GM19438 (cell line): ENCODE measurements at regions not wholly inside any gene's neighbourhood (a gene's known extent, or its start where the extent isn't known, plus 50 kb on each side); places are given as distances from the start of the nearest gene placed in this dataset.
A peak's percentile ranks its signal among the peaks of the same experiment; 100 is the strongest.

ENCODE experiments used
- ATAC-seq: cut with Tn5 transposase; IDR thresholded peaks from one replicate; pipeline ENCODE4 v1.9.1; 2021; ENCODE audit warnings: low read depth; ENCODE audit not compliant: unreplicated experiment

DNA sequence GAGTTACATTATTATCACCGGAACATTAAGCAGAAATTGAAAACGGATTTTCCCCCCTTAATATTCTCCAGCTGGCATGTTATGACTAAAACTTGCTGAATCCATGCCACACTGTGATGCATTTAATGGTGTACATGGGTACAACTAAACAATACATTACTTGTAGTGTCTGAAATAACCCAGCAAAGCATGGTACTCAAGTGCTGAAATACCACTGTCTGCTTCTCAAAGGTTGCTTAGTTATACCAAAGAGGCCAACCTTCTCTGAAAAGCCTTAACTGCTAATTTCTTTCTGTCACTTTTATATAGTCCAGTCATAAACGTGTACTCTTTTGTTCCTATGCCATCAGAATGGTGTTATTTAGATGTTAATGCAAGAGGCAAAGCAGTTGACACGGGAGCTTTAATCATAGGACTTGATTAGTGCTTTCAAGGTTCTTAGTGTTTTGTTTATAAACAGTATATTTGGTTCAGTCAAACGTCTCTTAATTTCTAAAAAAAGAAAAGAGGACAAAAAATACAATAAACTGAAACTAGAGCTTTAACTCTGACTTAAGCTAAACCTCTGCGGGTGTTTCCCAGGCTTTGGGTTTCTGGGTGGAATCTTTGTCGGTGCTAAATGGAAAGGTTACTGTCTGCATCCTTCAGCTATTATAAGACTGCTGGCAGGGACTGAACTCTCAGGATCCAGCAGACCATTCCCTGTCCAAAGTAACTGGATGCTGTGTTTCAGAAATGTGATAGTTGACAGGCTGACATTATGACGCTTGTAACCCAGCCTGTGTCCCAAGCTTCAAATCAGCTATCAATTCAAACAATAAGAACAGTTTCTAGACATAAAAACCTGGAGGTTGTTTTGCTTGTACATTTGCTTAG, 202.6 kb downstream of the PPP1R3A start:
- ATAC-seq = no peak

DNA sequence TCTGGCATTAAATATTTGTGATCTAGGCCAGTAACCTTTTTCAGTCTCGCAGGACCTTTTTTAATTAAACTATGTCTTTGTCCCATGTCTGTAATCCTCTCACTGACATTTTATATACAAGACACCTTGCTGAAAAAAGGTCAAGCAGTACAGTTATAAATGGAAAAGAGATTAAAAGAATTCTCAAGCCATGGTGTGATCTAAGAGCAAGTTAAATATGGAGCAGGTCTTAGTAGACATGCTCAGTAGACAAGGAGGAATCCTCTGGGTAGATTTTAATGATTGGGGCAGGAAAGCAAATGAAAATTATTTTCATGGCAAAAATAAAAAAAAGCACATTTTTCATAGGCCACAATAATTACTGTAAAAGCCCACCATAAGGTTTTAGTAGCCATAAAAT, 203.5 kb downstream of the PPP1R3A start:
- ATAC-seq = no peak

DNA sequence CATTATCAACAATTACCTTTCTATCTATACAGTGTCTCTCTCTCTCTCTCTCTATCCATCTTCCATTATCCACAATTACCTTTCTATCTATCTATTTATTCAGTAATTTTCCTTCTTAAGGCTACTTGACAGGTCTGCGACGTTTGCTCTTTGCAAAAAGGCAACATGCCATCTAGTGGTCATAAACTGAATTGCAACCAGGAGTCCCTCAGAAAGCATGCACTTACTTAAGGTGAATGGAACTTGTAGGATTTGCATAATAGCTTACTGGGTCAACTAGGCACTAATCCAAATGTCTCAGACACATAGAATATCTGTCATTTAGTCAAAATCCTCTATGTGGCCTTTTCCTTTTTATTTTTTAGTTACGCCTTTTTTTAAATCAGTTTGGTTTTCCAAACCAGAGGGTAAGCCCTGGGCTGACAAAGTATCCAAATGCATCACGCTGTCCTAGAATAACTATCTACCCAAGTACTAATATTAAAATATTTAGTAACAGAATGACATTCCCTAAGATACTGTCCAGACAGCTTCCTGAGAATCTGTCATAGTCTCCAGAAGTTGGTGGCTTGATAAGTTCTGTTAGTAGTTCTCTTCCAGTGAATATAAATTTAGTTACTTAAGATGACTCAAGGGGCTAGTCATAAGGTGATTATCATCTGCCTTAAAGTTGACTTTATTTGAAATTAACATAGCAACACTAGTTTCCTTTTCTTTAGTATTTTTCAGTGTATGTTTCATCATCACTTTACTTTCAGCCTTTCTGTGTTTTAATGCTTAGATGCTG, 208.3 kb downstream of the PPP1R3A start:
- peak; percentile 99 for ATAC-seq

DNA sequence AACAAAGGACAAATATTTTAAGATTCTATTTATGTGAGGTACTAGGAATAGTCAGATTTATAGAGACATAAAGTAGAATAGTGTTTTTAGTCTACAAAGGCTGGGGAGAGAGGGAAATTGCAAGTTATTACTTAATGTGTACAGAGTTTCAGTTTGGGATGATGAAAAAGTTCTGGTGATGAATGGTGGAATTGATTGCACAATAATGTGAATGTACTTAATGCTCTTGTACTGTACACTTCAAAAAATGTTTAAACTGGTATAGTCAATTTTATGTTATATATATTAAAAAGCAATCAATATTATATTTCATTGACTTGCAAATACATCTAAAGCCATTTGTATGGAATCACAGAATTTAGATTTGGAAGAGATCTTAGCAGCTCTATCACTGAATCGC, 213.4 kb downstream of the PPP1R3A start:
- ATAC-seq = no peak

DNA sequence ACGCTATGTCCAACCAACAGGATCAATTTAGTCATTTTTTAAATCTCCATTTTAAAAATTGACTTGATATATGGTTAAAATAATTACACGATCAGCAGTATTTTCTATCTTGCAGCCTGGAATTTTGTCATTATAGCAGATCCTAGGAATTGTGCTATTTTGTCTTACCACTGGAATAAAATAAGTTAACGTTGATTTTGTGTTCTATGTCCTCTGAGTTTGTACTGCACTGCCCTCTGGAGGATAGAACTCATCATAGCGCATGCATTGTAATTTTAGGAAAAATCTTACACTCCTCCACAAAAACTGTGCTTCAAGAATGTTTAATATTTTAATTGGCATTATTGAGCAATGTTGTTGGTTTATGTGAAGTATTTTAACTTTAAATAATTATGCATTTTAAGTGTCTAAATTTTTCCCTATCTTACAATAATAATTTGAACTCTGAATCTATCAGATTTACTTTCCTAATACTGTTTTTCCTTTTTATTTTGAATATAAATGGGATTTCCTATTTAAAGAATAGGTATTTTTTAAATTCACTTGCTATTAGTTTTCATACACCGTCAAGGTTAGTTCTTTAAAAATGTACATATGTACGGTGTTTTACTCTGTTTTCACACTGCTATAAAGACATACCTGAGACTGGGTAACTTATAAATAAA, 220.1 kb downstream of the PPP1R3A start:
- ATAC-seq = no peak

DNA sequence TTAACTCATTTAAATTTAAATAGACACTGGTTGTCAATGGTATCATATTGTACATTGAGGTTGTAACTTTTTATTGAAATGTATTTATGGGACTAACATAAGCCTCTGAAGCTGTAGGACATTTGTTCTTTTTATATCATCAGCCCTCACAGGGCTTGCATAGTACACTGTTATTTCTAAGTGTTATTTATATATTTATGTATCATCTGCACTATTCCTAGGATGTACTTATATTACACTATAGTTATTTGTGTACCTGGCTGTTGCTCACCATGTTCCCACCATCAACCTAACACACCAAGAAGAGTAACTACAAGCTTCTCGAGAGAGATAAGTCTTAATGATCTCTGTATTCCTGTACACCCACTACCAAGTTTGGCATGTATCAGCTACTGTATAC, 224.7 kb downstream of the PPP1R3A start:
- ATAC-seq = no peak

DNA sequence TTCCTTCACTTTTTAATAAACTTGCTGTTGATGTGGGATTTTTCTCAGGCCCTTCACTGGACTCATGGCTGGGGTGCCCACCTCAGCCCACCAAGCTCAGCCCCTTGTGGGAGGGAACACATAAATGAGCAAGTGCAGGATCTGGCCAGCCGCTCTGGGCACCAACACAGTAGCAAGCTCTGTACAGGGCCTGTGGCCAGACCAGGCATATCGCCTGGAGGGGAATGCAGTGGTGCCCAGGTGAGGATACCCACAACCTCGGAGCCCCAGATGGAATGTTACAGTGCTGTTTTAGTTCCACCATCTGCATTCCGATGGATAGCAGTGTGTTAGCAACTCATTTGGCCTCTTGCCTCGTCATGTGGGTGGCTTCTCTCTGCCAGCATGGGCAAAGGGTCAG, 234.6 kb downstream of the PPP1R3A start:
- no peak for ATAC-seq

DNA sequence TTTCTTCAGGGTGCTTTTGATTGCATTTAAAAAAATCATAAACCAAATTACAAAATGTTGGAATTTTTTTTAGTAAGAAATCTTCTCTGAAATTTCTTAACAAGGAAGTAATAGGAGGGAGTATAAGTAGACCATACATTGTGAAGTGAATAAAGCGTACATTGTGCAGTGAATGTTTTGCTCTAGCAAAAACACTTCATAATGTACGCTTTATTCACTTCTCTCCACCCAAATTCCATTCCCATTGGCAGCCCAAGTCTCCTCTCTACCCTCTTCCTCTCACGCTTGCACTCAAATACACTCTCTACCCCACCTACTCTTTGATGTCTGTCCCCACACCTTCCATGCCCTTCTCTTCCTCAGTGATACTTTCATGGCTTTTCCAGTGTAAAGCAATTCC, 241.0 kb downstream of the PPP1R3A start:
- ATAC-seq = no peak

DNA sequence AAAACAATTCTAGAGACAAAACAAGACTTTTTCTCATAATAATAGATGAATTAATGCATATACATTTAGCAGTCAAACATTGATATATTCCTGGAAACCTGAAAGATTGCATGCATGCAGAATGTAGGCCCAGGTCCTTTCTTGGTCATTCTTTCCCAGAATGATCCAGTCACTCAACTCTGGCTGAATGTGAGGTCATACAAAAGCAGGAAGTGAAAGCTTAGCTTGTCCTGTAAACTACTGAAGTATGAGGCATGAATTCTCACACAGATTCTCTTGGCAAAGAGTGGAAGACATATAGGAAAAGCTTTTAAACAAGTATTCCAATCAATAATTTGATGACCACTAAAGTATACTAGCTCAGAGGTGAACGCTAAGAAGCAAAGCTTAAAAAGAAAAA, 253.9 kb downstream of the PPP1R3A start:
- no peak for ATAC-seq

DNA sequence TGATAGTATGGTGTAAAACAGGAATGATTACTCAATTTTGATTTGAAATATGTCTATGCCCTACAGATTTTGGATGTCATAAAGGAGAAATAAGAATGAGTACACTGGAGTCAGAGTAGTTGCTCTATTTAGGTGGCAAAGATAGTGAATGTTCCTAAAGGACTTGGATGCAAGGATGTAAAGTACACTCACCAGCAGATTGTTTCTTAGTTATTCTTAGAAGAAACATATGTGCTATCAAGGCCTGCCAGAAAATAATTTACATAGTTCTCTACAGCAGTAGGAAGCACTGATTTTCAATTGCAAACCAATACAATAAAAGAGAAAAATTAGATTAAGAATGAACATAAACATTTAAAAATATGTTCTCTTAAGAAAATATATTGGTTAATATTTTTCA, 259.4 kb downstream of the PPP1R3A start:
- ATAC-seq = no peak

DNA sequence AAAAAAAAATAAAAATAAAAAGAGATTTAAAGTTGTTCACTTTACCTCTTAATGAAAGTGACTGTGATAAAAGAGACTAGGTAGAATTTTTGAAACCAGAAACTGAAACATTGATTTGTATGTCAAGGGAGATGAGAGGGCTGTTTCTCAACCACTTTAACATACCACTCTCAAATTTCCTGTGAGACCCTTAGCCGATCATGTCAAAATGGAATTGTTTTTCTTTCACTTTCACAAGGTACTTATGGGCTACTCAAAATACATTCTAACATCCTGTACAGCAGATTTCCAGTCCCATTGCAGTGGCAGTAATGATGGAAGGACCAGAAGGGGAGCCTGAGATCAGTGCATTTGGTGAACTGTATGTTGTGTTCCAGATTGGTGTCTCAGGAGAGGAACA, 261.2 kb downstream of the PPP1R3A start:
- peak; percentile 96 for ATAC-seq

DNA sequence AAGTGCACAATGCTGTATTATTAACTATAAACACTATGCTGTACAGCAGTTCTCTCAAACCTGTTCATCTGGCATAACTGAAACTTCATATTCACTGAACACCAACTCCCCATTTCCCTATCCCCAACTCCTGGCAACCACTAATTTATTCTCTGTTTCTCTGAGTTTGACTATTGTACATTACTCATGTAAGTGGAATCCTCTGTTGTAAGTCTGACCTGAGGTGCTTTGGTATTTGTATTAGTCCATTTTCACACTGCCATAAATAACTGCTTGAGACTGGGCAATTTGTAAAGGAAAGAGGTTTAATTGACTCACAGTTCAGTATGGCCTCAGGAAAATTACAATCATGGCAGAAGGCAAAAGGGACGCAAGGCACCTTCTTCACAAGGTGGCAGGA, 266.3 kb downstream of the PPP1R3A start:
- no peak for ATAC-seq

DNA sequence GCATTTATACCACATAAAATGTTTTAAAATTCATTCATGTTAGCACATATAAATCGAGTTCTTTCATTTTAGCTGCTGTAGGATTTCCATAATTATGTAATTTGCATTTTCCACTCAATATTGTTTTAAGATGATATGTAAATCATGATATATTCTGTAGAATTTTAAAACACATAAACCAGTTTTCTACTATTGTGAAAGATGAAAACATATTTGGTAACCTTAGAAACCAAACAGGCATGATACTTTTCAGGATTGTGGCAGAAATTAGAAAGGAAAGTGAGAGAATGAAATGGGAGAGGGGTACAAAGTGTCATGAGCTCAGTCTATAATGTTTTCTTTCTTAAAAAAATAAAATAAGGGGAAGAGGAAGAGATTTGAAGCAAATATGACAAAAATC, 269.3 kb downstream of the PPP1R3A start:
- ATAC-seq = no peak

DNA sequence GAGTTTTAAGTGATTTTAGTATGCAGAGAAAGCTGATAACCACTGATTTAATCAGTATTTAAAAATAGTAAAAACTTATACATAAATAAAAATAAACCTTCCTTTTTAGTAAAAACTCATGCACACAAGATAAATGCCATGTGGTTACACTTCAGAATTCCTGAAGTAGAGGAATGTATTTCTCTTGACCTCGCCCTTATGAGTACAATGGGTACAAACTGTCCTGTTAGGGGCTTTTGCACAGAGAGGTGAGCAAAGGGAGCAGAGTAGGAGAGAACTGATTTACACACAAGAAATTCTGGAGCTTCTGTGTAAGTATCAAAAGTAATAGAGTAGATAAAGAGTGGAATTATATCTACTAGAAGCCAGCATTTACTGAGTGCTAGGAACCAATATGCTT, 279.6 kb downstream of the PPP1R3A start:
- ATAC-seq = no peak

DNA sequence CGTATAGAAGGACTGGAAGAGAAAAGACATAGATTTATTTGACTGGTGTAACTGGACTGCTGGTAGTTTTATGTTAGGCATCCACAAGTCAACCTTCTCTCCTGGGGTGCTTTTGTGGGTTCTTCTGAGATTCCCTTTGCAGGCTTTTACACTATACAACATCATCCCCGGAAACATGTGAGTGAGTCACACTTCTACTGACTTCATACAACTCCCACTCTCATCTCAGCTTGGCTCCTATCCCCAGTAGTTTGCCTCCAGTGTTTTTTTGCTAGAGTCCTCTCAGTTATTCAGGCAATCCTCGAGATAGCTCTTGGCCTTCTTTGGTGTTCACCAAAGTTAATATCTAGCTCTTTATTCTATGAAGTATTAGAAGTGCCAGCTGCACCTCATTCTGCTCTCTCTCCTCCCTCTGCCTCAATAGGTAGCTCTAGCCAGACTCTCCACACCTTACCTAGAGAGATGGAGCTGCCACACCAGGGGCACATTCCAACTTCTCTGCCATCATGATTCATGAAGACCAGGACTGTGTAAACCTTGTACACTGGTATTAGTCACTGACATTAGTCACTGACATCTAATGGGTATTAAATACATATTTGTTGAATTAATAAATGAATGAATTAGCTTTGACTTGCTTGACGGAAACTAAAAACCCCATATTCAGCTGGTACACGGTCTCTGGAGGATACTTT, 281.9 kb downstream of the PPP1R3A start:
- ATAC-seq = no peak

DNA sequence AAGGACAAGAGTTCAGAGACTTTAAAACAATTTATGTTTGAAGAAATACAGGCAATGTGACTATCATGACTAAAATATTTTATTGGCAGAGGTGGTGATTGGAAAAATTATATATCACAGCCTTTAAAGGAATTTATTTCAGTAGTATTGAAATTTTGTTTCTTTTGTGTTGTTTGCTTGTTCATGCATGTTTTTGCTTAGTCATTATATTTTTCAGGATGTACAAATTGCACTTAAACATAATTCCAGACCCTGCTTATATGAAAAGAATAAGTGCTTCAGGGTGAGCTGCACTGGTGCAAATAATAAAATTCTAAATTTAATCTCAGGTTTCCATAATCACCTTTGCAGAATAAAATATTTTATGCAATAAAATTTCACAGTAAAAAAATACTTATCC, 283.3 kb downstream of the PPP1R3A start:
- ATAC-seq = no peak

DNA sequence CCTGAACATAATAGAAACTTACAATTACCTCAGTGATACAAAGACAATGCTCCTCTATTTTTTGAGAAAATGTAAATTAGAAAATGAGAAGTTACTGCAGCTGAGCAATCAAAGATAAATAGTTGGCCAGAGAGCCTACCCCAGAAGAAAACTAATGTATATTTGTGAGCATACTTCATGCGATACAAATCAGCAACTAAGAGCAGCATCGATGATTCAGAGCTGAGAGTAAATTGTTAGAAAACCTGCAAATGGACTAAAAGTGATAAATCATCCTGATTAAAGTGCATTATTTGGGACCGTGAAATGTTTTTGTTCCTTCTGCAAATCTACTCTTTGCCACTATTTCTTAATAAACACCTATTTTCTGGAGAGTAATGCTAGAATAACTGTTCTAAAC, 285.7 kb downstream of the PPP1R3A start:
- no peak for ATAC-seq

DNA sequence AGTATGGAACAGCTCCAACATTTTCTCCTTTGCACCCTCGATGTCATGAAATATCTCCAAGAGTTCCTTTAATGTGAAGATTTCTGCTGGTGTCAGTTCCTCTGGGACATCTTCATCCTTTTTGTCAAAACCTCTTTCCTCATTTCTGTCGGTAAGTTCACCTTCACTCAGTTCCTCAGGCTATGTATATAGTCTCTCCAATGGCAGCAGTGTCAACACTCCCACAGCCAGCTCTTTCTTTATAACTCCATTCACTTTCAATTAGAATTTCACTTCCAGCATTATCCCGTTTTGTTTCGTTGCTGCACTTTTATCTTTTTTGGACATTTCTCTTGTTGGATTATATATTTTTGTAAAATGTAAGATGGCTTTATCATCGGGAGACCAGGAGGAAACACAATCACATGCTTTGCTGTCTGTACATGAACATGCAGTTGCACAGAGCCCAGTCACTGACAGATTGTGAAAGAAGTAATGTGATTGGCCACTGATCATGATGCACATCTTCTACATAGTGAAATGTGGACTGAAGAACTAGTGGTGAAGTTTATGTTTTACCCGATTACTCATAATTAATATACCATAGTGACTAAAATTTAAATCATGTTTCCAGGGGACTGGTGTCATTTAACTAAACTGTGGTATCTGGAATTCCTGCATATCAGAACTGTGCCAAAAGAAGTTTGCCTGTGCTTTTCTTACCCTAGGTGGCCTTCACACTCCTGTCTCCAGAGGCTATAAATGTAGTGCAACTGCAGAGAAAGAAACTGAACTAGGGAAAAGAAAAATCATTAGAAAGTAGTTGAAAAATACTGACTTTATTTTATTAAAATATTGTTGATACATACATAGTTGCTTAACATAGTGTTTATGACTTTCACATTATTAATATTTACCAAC, 289.6 kb downstream of the PPP1R3A start:
- ATAC-seq = no peak

DNA sequence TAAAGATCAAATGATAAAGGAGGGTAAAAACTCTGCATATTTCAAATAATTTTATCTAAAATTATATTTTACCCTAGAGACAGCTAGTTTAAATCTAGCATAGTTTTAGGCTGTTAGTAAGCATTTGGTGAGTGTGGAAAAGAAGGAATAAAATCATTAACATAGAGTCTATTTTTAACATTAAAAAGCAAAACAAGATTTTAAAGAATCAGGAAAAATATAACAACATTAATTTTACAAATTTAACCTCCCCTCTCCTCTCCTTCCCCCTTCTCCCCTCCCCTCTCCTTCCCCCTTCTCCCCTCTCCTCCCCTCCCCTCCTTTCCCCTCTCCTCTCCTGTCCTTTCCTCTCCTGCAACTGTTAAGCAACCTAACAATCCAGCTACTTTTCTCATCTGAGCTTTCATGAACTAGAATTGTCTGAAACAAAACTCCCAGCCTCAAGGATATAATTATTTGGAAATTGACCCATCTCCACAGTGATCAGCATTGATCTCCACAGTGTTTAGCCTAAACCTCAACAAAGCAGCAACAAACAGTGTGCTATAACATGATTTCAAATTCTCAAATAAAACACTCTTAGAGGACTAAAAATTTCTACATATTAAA, 293.2 kb downstream of the PPP1R3A start:
- ATAC-seq = no peak
